Neural cell (in vitro differentiated cells): ENCODE measurements at regions not wholly inside any gene's neighbourhood (a gene's known extent, or its start where the extent isn't known, plus 50 kb on each side); places are given as distances from the start of the nearest gene placed in this dataset.

ENCODE experiments used
- EZH2 ChIP-seq: fragments of 200-600, 300-800 bp; shearing (Covaris generic), sonication (generic); IDR thresholded peaks from 2 replicates; pipeline ENCODE4 v1.6.1; 2014; ENCODE audit warnings: antibody characterized with exemption, low read length, borderline replicate concordance, mild to moderate bottlenecking; ENCODE audit not compliant: insufficient read depth, poor library complexity, severe bottlenecking
- MXI1 ChIP-seq: fragments of 450-650 bp; conservative IDR thresholded peaks from 2 replicates; pipeline ENCODE4 v1.6.1; 2014; ENCODE audit warnings: antibody characterized with exemption, mild to moderate bottlenecking; ENCODE audit not compliant: poor library complexity, severe bottlenecking
- POLR2AphosphoS5 ChIP-seq: IDR thresholded peaks from 2 replicates; pipeline ENCODE4 v1.6.1; 2012
- RAD21 ChIP-seq: fragments of 450-650 bp; conservative IDR thresholded peaks from 2 replicates; pipeline ENCODE4 v1.6.1; 2014; ENCODE audit warnings: antibody characterized with exemption, mild to moderate bottlenecking, moderate library complexity
- SMC3 ChIP-seq: fragments of 450-650 bp; conservative IDR thresholded peaks from 2 replicates; pipeline ENCODE4 v1.6.1; 2014; ENCODE audit warnings: antibody characterized with exemption, mild to moderate bottlenecking, moderate library complexity; ENCODE audit not compliant: poor library complexity
- TF ChIP-seq, protein P1 (sequence below): fragments of 450-650 bp; IDR thresholded peaks from 2 replicates; pipeline ENCODE4 v1.5.1; 2014; ENCODE audit warnings: antibody characterized with exemption, mild to moderate bottlenecking, moderate library complexity; ENCODE audit not compliant: poor library complexity, severe bottlenecking
- TF ChIP-seq, protein P2 (sequence below): IDR thresholded peaks from 2 replicates; pipeline ENCODE4 v1.6.1; 2012; ENCODE audit warnings: borderline replicate concordance

DNA sequence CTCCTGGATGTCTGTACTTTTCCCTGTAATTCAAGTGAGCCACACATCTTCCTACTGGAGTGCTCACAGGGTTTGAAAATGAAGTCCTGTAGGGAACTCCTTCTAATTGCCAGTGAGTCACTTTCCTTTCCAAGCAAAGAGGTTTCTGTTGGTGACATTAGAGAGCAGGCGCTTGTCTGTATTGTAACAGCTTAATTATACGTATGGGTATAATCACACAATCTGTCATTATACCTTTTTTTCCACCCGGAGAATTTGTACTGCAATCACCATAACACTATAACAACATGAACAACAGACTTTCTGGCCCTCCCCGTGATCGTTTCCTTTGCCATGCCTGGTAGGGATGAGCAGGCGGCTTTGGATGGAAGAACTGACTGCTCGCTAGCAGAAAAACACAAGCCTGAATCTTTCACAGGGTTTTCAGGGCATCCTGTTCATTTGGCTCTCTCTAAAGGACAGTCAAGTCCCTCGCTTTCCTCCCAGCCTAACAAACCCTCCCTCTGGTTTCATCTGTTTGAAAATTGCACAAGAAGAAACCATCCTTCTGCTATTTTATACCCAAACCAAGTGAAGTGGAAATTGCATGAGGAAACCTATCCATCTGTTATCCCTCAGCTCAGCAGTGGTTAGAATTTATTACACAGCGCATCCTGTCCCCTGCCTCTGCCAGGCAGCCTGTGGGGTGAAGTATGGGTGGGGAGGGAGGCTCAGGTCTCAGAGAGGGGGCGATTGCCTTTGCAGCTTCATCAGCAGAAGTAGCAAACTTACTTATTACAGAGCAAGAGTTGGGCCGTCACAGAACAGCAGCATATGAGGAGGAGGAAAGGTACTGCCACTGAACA lies 307.0 kb upstream of the TLE4 start:
- TF ChIP-seq, protein P1, sequence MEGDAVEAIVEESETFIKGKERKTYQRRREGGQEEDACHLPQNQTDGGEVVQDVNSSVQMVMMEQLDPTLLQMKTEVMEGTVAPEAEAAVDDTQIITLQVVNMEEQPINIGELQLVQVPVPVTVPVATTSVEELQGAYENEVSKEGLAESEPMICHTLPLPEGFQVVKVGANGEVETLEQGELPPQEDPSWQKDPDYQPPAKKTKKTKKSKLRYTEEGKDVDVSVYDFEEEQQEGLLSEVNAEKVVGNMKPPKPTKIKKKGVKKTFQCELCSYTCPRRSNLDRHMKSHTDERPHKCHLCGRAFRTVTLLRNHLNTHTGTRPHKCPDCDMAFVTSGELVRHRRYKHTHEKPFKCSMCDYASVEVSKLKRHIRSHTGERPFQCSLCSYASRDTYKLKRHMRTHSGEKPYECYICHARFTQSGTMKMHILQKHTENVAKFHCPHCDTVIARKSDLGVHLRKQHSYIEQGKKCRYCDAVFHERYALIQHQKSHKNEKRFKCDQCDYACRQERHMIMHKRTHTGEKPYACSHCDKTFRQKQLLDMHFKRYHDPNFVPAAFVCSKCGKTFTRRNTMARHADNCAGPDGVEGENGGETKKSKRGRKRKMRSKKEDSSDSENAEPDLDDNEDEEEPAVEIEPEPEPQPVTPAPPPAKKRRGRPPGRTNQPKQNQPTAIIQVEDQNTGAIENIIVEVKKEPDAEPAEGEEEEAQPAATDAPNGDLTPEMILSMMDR: no peak
- TF ChIP-seq EZH2: no peak
- TF ChIP-seq, protein P2, sequence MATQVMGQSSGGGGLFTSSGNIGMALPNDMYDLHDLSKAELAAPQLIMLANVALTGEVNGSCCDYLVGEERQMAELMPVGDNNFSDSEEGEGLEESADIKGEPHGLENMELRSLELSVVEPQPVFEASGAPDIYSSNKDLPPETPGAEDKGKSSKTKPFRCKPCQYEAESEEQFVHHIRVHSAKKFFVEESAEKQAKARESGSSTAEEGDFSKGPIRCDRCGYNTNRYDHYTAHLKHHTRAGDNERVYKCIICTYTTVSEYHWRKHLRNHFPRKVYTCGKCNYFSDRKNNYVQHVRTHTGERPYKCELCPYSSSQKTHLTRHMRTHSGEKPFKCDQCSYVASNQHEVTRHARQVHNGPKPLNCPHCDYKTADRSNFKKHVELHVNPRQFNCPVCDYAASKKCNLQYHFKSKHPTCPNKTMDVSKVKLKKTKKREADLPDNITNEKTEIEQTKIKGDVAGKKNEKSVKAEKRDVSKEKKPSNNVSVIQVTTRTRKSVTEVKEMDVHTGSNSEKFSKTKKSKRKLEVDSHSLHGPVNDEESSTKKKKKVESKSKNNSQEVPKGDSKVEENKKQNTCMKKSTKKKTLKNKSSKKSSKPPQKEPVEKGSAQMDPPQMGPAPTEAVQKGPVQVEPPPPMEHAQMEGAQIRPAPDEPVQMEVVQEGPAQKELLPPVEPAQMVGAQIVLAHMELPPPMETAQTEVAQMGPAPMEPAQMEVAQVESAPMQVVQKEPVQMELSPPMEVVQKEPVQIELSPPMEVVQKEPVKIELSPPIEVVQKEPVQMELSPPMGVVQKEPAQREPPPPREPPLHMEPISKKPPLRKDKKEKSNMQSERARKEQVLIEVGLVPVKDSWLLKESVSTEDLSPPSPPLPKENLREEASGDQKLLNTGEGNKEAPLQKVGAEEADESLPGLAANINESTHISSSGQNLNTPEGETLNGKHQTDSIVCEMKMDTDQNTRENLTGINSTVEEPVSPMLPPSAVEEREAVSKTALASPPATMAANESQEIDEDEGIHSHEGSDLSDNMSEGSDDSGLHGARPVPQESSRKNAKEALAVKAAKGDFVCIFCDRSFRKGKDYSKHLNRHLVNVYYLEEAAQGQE: peak; percentile 55
- no peak for TF ChIP-seq RAD21
- peak; percentile 66 for TF ChIP-seq POLR2AphosphoS5
- no peak for TF ChIP-seq SMC3
- TF ChIP-seq MXI1: no peak
